Right lobe of liver (tissue), 6 donors: ENCODE measurements at regions not wholly inside any gene's neighbourhood (a gene's known extent, or its start where the extent isn't known, plus 50 kb on each side); places are given as distances from the start of the nearest gene placed in this dataset.

Experiments
- ATAC-seq, 4 donors: fragments of 200-7000 bp; cut with Tn5 transposase; one replicate each; pipeline ENCODE4 v1.9.1; 2020; ENCODE audit warnings: mild to moderate bottlenecking in 4 of 4, moderate library complexity in 4 of 4
- DNase-seq, 3 donors: peaks; one replicate each; pipeline ENCODE4 v3.0.0-alpha.2; 2020
- H3K27ac ChIP-seq, 3 donors: fragments of 200-600 bp; one replicate each; pipeline ENCODE4 v1.8.0; 2022
- H3K27me3 ChIP-seq, 2 donors: fragments of 200-600 bp; one replicate each; pipeline ENCODE4 v1.8.0; 2022
- H3K36me3 ChIP-seq, 4 donors: fragments of 200-600 bp; sonication (generic) in 1 of 4; one replicate each; pipeline versions ENCODE4 v1.5.1 to v1.8.0; 2017 to 2022; ENCODE audit warnings: control low read depth in 1 of 4
- H3K4me1 ChIP-seq, 4 donors: fragments of 200-600 bp; sonication (generic) in 1 of 4; one replicate each; pipeline versions ENCODE4 v1.5.1 to v1.8.0; 2017 to 2022; ENCODE audit warnings: control low read depth in 1 of 4
- H3K4me3 ChIP-seq, 3 donors: fragments of 200-600 bp; one replicate each; pipeline ENCODE4 v1.8.0; 2022
- H3K9me3 ChIP-seq, 4 donors: fragments of 200-600 bp; sonication (generic) in 1 of 4; one replicate each; pipeline versions ENCODE4 v1.5.1 to v1.8.0; 2017 to 2022; ENCODE audit warnings: control low read depth in 1 of 4
- CTCF ChIP-seq, 4 donors: fragments of 200-600 bp in 3 of 4; fragments of 450-650 bp in 1 of 4; IDR thresholded peaks; one replicate each; pipeline versions ENCODE4 v1.5.1 to v1.8.0; 2016 to 2022; ENCODE audit warnings: antibody characterized with exemption in 4 of 4, mild to moderate bottlenecking in 2 of 4
- POLR2A ChIP-seq: fragments of 450-650 bp; IDR thresholded peaks from one replicate; pipeline ENCODE4 v1.6.1; 2017; ENCODE audit warnings: antibody characterized with exemption, mild to moderate bottlenecking
- WGBS: methylation state at CpG from one replicate; pipeline ENCODE4 v1.1.6; 2018; ENCODE audit warnings: low coverage, low lambda C conversion rate; ENCODE audit not compliant: insufficient coverage; ENCODE audit errors: missing lambda C conversion rate; 5-methylcytosine and 5-hydroxymethylcytosine counted together
- intact Hi-C, 2 donors: fragments of 100-400 bp; cut with DNase I; formaldehyde crosslinking; loops; one replicate each; pipeline versions ENCODE4 v1.11.2 to v1.14.1; 2022
- donor health status: DM: no; HTN: yes; CAD: no.
- donor health status: DM: no; HTN: no; CAD: no.
- donor health status: DM: no; HTN: no; CAD: no.
- donor health status: DM: no; HTN: yes; CAD: no.
- donor health status: DM: no; HTN: yes; CAD: no.

GRCh38 chr16:8381814-8382213 lies 208.5 kb downstream of the TMEM114 start:
- TF ChIP-seq POLR2A (no peak), CTCF (IDR thresholded peaks at IDR 0.05) (no peak)
- intact Hi-C loops, result no loop called here
- ATAC-seq (no peak), DNase-seq (no peak)
- Histone ChIP-seq H3K9me3 (no peaks in the 10 kb centered on the region), H3K4me1 (no peaks in the 10 kb centered on the region), H3K27ac (no peak overlapping the region), H3K4me3 (no peak overlapping the region), H3K27me3 (no peaks in the 10 kb centered on the region), H3K36me3 (no peaks in the 10 kb centered on the region)
- 73% methylated on average over 9 of the region's 9 CpGs for WGBS

- intact Hi-C loops, result no loop called here
- no peaks in the 10 kb centered on the region for H3K36me3 ChIP-seq
- H3K4me3 ChIP-seq, result no peak overlapping the region
- no peaks in the 10 kb centered on the region for H3K9me3 ChIP-seq
- TF ChIP-seq CTCF (IDR thresholded peaks at IDR 0.05), result no peak
- no peak for TF ChIP-seq POLR2A
- H3K27me3 ChIP-seq, result no peaks in the 10 kb centered on the region
- DNase-seq, result no peak
- no peaks in the 10 kb centered on the region for H3K4me1 ChIP-seq
- no peak for ATAC-seq
- no peak overlapping the region for H3K27ac ChIP-seq
- 42% methylated on average over 6 of the region's 6 CpGs for whole genome bisulfite sequencing
Measured at GRCh38 chr16:8380311-8380710, 210.0 kb downstream of the TMEM114 start.

- Histone ChIP-seq H3K27me3 (no peaks in the 10 kb centered on the region), H3K36me3 (no peaks in the 10 kb centered on the region), H3K4me3 (no peak overlapping the region), H3K9me3 (no peaks in the 10 kb centered on the region), H3K4me1 (no peaks in the 10 kb centered on the region), H3K27ac (no peak overlapping the region)
- no peak for TF ChIP-seq CTCF (IDR thresholded peaks at IDR 0.05)
- no peak for TF ChIP-seq POLR2A
- ATAC-seq, result no peak
- DNase-seq, result no peak
- WGBS, result 46% methylated on average over 3 of the region's 3 CpGs
- intact Hi-C loops, result no loop called here
Measured at GRCh38 chr16:8377864-8378263, 212.4 kb downstream of the TMEM114 start.

GRCh38 chr16:8376858-8377257 lies 213.5 kb downstream of the TMEM114 start:
- Histone ChIP-seq H3K36me3 (no peaks in the 10 kb centered on the region), H3K9me3 (no peaks in the 10 kb centered on the region), H3K27me3 (no peaks in the 10 kb centered on the region), H3K4me3 (no peak overlapping the region), H3K27ac (no peak overlapping the region), H3K4me1 (no peaks in the 10 kb centered on the region)
- intact Hi-C loops, result no loop called here
- TF ChIP-seq CTCF (IDR thresholded peaks at IDR 0.05) (no peak), POLR2A (no peak)
- no peak for ATAC-seq
- no peak for DNase-seq

- no peak for TF ChIP-seq CTCF (IDR thresholded peaks at IDR 0.05)
- no peak for TF ChIP-seq POLR2A
- 48% methylated on average over 2 of the region's 2 CpGs for WGBS
- H3K9me3 ChIP-seq, result no peaks in the 10 kb centered on the region
- DNase-seq (no peak), ATAC-seq (no peak)
- H3K27ac ChIP-seq, result no peak overlapping the region
- H3K27me3 ChIP-seq, result no peaks in the 10 kb centered on the region
- no peaks in the 10 kb centered on the region for H3K36me3 ChIP-seq
- H3K4me1 ChIP-seq, result no peaks in the 10 kb centered on the region
- intact Hi-C loops, result no loop called here
- no peak overlapping the region for H3K4me3 ChIP-seq
Measured at GRCh38 chr16:8376430-8376829, 213.9 kb downstream of the TMEM114 start.
